DND-41 (cell line): ENCODE measurements at regions not wholly inside any gene's neighbourhood (a gene's known extent, or its start where the extent isn't known, plus 50 kb on each side); places are given as distances from the start of the nearest gene placed in this dataset.

Experiments
- ATAC-seq: fragments of 200-7000 bp; cut with Tn5 transposase; 3 replicates; pipeline ENCODE4 v1.9.1; 2021; ENCODE audit warnings: low read depth; ENCODE audit not compliant: insufficient read depth
- DNase-seq: peaks from one replicate; pipeline ENCODE4 v3.0.0-alpha.2; 2020
- H2AFZ ChIP-seq: 2 replicates; pipeline ENCODE4 v1.6.0; 2012; ENCODE audit warnings: low read depth, low read length
- H3K27ac ChIP-seq: 2 replicates; pipeline ENCODE4 v1.5.1; 2012; ENCODE audit warnings: low read length, inconsistent platforms
- H3K27me3 ChIP-seq: fragments of 200-600 bp; sonication (generic); 2 replicates; pipeline ENCODE4 v1.6.0; 2012; ENCODE audit warnings: low read length, mild to moderate bottlenecking, inconsistent platforms; ENCODE audit not compliant: insufficient read depth, poor library complexity
- H3K36me3 ChIP-seq: 2 replicates; pipeline ENCODE4 v1.5.1; 2012; ENCODE audit warnings: low read length, inconsistent platforms; ENCODE audit not compliant: insufficient read depth
- H3K4me1 ChIP-seq: 2 replicates; pipeline ENCODE4 v1.5.1; 2012; ENCODE audit warnings: mild to moderate bottlenecking, low read length; ENCODE audit not compliant: insufficient read depth
- H3K4me2 ChIP-seq: 2 replicates; pipeline ENCODE4 v1.6.0; 2012; ENCODE audit warnings: mild to moderate bottlenecking, moderate library complexity, low read length, inconsistent platforms; ENCODE audit not compliant: insufficient read depth
- H3K4me3 ChIP-seq, 2 experiments: fragments of 200-600 bp in 1 of 2; shearing (Covaris generic) in 1 of 2; 2 replicates each; pipeline ENCODE4 v1.5.1; 2012 to 2016; ENCODE audit warnings: inconsistent platforms in 2 of 2, low read length in 2 of 2, mild to moderate bottlenecking in 2 of 2, low read depth in 1 of 2, moderate library complexity in 1 of 2
- H3K79me2 ChIP-seq: 2 replicates; pipeline ENCODE4 v1.6.0; 2012; ENCODE audit warnings: low read length, inconsistent platforms; ENCODE audit not compliant: insufficient read depth
- H3K9ac ChIP-seq: 2 replicates; pipeline ENCODE4 v1.6.0; 2012; ENCODE audit warnings: low read depth, mild to moderate bottlenecking, inconsistent platforms, low read length, moderate library complexity
- H3K9me3 ChIP-seq: 2 replicates; pipeline ENCODE4 v1.5.1; 2012; ENCODE audit warnings: low read length, moderate library complexity, mild to moderate bottlenecking, inconsistent platforms; ENCODE audit not compliant: insufficient read depth, severe bottlenecking
- H4K20me1 ChIP-seq: 2 replicates; pipeline ENCODE4 v1.6.0; 2012; ENCODE audit warnings: low read length; ENCODE audit not compliant: insufficient read depth
- CTCF ChIP-seq: IDR thresholded peaks from 2 replicates; pipeline ENCODE4 v1.5.1; 2012; ENCODE audit warnings: borderline replicate concordance, low read length, moderate library complexity, mild to moderate bottlenecking; ENCODE audit not compliant: poor library complexity, severe bottlenecking; ENCODE audit errors: extremely low read depth
- EZH2 ChIP-seq: IDR thresholded peaks from 3 replicates; pipeline ENCODE4 v1.6.1; 2012; ENCODE audit warnings: borderline replicate concordance, low read depth, mild to moderate bottlenecking, moderate library complexity, low read length, inconsistent platforms; ENCODE audit not compliant: severe bottlenecking

- H3K36me3 ChIP-seq = no peaks in the 10 kb centered on the region
- H3K4me3 ChIP-seq = no peak overlapping the region
- H3K4me2 ChIP-seq = no peak overlapping the region
- ATAC-seq = no peak
- H3K27me3 ChIP-seq = no peaks in the 10 kb centered on the region
- no peak for TF ChIP-seq EZH2
- no peak for TF ChIP-seq CTCF
- no peak for DNase-seq
- H3K27ac ChIP-seq = no peak overlapping the region
- no peaks in the 10 kb centered on the region for H3K9me3 ChIP-seq
- H4K20me1 ChIP-seq = no peaks in the 10 kb centered on the region
- no peak overlapping the region for H3K9ac ChIP-seq
- no peak overlapping the region for H2AFZ ChIP-seq
- H3K79me2 ChIP-seq = no peaks in the 10 kb centered on the region
- H3K4me1 ChIP-seq = no peaks in the 10 kb centered on the region
Measured at GRCh38 chrX:15107367-15107988, 162.4 kb downstream of the ASB9 start.

- H2AFZ ChIP-seq = no peak overlapping the region
- H3K4me2 ChIP-seq = no peak overlapping the region
- no peaks in the 10 kb centered on the region for H3K79me2 ChIP-seq
- TF ChIP-seq EZH2 (no peak), CTCF (no peak)
- H3K36me3 ChIP-seq = no peaks in the 10 kb centered on the region
- no peaks in the 10 kb centered on the region for H3K4me1 ChIP-seq
- ATAC-seq = no peak
- no peak overlapping the region for H3K27ac ChIP-seq
- no peaks in the 10 kb centered on the region for H3K9me3 ChIP-seq
- no peaks in the 10 kb centered on the region for H4K20me1 ChIP-seq
- no peaks in the 10 kb centered on the region for H3K27me3 ChIP-seq
- H3K4me3 ChIP-seq = no peak overlapping the region
- DNase-seq = no peak
- no peak overlapping the region for H3K9ac ChIP-seq
Measured at GRCh38 chrX:15098505-15098904, 171.4 kb downstream of the ASB9 start.

- no peak overlapping the region for H2AFZ ChIP-seq
- H3K36me3 ChIP-seq = no peaks in the 10 kb centered on the region
- no peaks in the 10 kb centered on the region for H3K79me2 ChIP-seq
- no peak overlapping the region for H3K4me2 ChIP-seq
- no peaks in the 10 kb centered on the region for H4K20me1 ChIP-seq
- H3K9me3 ChIP-seq = no peaks in the 10 kb centered on the region
- no peak for TF ChIP-seq EZH2
- TF ChIP-seq CTCF = no peak
- no peak overlapping the region for H3K9ac ChIP-seq
- H3K4me3 ChIP-seq = no peak overlapping the region
- H3K27ac ChIP-seq = no peak overlapping the region
- no peak for DNase-seq
- no peaks in the 10 kb centered on the region for H3K27me3 ChIP-seq
- no peak for ATAC-seq
- no peaks in the 10 kb centered on the region for H3K4me1 ChIP-seq
Measured at GRCh38 chrX:15087747-15088146, 182.1 kb downstream of the ASB9 start.
